Inferior parietal cortex (tissue), 1 donor: ENCODE measurements at regions not wholly inside any gene's neighbourhood (a gene's known extent, or its start where the extent isn't known, plus 50 kb on each side); places are given as distances from the start of the nearest gene placed in this dataset.

ENCODE experiments used
- DNase-seq: peaks from one replicate; pipeline ENCODE4 v3.0.0-alpha.2; 2016; ENCODE audit errors: extremely low spot score

DNA sequence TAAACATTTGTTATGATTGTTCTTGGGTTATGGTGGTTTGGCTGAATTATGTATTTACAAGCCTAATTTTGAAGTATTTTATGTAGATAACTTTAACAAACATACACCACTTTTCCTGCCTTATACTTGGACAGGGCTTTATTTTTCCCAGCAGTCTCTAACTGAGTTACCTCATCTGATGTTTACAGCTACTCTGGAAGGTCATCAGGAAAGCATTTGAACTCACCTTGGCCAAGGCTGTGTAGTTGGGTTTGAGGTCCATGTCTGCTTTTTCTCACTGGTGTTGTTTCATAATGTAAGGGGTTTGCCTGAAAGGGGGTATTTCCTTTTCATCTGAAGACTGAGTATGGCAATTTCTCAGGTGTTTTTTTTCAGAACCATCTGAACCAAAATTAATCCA, 193.5 kb downstream of the RWDD3 start:
- no peak for DNase-seq

- DNase-seq: no peak
These were observed 197.2 kb downstream of the RWDD3 start for GRCh38 chr1:95431235-95431634.

DNA sequence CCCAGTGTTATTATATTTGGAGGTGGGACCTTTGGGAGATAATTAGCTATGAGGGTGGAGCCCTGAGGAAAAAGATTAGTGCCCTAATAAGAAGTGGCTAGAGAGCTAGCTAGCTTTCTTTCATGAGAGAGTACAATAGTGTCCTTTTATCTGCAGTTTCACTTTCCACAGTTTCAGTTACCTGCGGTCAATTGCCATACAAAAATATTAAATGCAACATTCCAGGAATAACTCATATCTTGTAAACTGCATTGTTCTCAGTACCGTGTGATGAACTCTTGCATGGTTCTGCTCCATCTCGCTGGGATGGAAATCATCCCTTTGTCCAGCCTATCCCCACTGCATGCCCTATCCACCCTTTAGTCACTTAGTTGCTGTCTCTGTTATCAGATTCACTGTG, 201.6 kb downstream of the RWDD3 start:
- DNase-seq: no peak

DNA sequence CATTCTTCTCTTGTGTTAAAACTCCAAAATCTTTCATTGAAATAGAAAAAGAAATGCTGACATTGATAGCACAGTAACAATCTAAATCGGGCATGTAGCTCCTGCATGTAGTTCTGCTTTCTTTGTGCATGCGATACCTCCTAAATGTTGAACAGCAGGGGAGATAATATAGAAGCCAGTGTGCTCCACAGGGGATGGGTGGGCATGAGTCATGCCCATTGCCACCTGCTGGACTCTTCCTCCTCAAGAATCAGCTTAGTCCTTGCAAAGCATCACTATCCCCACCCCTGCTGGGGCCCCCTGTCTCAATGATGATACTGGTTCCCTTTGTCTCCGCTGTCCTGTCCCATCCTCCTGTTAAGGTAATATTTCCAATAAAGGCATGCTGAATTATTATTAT, 203.0 kb downstream of the RWDD3 start:
- DNase-seq: no peak

GRCh38 chr1:95437781-95438180, 203.8 kb downstream of the RWDD3 start:
- DNase-seq: no peak

- no peak for DNase-seq
These were observed 204.4 kb downstream of the RWDD3 start for GRCh38 chr1:95438218-95438948.

DNA sequence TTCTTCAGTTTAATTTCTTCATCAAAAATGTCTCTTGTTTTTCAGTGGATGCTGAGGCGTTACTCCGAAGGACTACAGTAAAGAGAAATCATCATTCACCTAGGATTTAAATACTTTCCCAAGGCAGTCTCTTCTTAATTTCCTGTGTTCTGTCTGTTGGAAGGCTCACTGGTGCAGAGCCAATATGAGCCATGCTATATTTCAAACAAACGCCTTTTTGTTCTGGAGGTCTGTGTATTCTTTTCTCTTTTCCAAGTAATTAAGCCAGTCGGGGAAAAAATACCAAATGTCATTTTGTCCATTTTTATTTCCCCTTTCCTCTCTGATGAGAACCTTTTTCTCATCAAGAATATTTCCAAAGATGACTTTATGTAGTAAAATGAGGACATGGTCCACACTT, 206.5 kb downstream of the RWDD3 start:
- DNase-seq: peak; percentile 11

DNA sequence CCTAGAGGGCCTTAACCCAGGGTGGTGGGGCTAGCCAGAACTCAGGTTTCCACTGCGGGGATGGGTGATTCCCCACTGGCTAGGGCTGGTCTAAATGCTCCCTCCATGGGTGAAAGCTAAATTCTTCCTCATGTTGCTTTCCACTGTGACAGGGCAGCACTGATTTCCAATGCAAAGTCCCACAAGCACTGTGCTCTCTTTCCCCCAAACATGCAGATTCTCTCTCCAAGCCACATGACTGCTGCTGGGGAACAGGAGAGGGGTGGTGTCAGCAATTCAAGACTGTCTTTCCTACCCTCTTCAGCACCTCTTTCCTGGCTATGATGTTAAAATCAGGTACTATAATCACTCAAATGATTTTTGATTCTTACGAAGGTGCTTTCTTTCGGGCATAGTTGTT, 215.5 kb downstream of the RWDD3 start:
- DNase-seq: no peak

DNA sequence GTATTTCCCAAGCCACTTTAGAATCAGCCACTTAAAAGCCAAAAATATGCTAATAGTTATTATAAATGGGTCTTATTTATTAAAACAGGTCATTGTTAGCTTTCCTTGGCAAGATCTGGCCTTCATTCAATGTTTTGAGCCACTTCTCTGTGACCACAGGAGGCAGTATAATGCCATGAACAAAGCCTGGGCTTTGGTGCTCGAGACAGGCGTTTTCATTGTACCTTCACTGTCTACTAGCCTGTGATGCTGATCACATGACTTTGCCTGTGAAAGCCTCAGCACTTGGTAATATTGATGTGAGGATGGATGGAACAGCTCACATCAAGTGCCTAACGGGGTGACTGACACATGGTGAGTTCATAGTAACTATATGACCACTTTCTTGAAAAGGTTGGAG, 217.0 kb downstream of the RWDD3 start:
- no peak for DNase-seq

- DNase-seq: no peak
These were observed 217.9 kb downstream of the RWDD3 start for GRCh38 chr1:95451904-95452303.

GRCh38 chr1:95453053-95453452, 219.0 kb downstream of the RWDD3 start:
- DNase-seq: no peak

DNA sequence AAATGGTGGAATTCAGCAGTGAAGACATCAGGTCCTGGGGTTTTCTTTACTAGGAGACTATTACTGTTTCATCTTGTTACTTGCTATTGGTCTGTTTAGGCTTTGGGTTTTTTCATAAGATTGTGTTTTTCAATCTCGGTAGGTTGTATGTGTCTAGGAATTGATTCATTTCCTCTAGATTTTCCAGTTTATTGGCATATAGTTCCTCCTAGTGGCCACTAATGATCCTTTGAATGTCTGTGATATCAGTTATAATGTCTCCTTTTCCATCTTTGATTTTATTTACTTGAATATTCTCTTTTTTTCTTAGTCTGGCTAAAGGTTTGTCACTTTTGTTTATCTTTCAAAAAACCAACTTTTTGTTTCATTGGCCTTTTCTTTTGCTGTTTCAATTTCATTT, 233.0 kb downstream of the RWDD3 start:
- peak; percentile 8 for DNase-seq

- no peak for DNase-seq
These were observed 241.9 kb downstream of the RWDD3 start for GRCh38 chr1:95475686-95476457.

DNA sequence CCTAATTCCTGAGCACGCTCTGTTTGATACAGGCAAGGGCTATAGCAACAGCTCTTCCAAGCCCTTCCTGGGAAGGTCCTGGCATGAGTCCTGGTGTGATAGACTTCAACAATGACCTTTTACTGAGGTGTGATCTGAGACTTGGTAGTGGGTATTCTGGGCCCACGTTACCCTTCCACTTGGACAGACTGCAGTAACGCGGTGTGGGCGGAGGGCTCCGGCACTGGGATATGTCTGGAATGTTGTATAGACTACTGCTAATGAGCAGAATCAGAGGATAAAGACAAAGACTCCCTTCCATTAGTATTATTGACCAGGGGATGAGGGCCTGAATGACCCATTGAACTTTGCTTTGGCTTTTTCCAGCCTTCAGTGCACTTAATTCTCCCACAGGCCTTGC, 262.3 kb downstream of the RWDD3 start:
- DNase-seq: no peak

- no peak for DNase-seq
These were observed 262.8 kb downstream of the RWDD3 start for GRCh38 chr1:95496773-95497172.

DNA sequence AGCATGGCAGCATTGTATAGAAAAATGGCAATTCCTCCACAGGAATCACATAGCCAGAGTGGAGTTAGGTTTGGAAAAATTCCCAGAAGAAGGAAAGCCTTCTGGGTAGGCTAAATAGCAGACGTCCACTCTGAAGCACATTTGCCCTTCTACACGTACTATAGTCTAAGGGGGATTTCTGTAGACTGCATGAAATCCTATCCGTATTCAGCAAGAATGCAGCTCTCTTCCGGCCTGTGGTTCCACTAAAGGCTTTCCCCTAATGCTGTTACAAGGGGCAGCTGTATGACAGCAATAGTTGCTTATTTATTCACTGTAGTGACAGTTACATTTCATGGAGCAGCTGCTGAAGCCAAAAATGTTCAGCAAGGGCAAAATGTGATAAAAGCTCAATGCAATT, 263.6 kb downstream of the RWDD3 start:
- DNase-seq: no peak

- DNase-seq: peak; percentile 52
These were observed 269.4 kb downstream of the RWDD3 start for GRCh38 chr1:95503278-95504030.

DNA sequence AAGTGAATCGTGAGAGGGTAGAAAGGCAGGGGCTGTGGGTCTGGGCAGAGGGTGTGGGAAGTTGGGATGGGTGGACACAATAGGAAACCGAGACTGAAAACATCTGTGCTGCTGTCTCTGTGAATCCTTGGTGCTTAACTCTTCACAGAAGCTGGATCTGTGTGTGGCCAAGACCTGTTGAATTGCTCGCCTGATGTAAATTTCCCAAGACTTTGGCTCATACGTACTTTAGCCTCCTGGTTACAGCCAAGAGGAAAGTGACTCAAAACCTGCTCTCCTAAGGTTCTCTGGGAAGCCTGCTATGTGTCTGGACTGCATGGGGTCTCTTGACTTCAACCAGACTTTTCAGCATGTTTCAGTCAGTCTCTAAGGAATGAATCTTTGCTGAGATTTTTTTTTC, 270.3 kb downstream of the RWDD3 start:
- DNase-seq: no peak

DNA sequence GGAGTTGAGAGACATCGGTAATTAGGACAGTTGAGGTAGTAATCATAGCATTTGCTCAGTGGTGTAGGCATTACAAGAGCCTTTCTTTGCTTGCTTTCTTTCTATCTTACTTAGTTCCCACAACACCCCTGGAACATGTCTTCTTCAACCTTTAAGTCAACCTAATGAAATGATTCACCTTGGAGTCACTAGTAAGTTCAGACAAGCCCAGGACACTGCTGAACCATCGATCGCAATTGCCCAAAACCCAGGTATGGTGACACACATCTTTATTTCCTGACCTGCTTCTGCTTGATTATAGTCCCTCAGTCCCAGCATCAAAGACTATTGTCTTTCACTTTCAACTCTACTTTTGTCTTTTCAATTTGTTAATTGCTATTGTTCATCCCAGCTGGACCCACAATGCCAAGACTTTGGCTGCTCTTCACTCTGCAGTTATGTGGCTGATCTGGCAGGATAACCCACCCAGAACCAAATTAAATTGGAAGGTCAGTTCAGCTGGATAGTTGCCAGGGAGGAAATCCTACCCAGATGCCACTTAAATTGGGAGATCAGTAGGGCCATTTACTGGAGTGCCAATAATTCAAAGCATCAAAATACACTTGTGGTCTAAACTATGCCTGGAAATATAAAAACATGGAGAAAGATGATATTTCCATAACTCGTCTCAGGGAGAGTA, 272.9 kb downstream of the RWDD3 start:
- DNase-seq: no peak

DNA sequence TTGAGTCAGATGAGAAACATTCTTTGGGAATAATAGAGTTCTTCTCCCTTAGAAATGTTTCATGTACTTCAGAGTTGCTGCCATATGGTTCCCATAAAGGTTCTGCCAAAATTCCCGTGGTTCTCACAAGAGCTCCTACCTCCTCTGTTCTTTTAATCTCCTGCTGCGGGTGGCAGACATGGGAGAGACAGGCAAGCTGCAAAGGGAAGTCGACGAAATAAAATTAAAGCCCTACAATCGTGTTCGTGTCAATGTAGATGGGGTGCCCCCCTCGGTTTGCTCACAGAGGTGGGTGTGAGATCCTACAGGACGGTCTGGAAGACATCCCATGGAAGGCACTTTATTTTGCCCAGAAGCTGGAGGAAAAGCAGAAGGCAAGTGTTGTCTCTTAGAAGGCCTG, 276.0 kb downstream of the RWDD3 start:
- peak; percentile 34 for DNase-seq

DNA sequence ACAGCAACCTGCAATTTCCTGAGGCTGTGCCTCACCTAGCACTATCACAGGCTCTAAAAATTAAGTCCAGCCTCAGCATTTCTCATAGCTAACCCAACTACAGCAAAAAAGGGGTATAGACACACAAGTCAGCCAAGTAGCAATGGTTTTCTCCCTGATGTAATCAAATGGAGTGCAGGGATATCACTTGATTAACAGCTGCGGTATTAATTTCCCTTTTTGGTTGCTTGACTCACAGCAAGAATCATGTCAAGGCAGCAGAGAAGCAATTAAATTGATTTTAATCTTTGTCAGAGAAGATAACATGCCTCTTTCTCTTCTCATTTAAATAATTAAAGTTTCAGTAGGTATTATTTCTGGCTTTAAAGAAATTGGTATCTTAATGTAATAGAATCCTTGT, 278.9 kb downstream of the RWDD3 start:
- no peak for DNase-seq

DNA sequence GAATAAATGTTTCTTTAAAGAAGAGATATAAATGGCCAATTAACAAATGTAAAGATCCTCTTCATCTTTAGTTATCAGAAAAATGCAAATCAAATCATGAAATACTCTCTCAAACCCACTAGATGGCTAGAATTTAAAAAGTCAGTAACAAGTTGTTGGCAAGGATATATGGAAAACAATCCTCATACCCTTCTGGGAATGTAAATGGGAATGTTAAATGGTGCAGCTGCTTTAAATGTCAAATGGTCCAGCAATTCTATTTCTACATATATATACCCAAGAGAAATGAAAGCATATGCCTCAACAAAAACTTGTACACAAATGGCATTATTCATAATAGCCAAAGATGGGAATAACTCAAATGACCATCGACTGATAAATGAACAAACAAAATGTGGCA, 283.5 kb downstream of the RWDD3 start:
- DNase-seq: no peak
